GM12878 (cell line): ENCODE measurements at regions not wholly inside any gene's neighbourhood (a gene's known extent, or its start where the extent isn't known, plus 50 kb on each side); places are given as distances from the start of the nearest gene placed in this dataset.

ENCODE experiments used
- ATAC-seq: fragments of 200-7000 bp; cut with Tn5 transposase; 3 replicates; pipeline ENCODE4 v1.9.1; 2020; ENCODE audit warnings: mild to moderate bottlenecking, moderate library complexity
- BruUV-seq: library from RNA; stranded (reverse); fragments of 400-500 nt; replicated peaks from 2 replicates; lab custom pipeline; 2021; lab: Mats Ljungman, UMichigan
- CTCF ChIA-PET: fragments of 300-600 bp; sonication (Branson Sonifier 250); formaldehyde crosslinking; extraction: SDS; loops from one replicate; lab custom pipeline; 2021; ENCODE audit warnings: inconsistent platforms; lab: Yijun Ruan, JAX
- POLR2A ChIA-PET: fragments of 350-600 bp; formaldehyde crosslinking; extraction: SDS; loops from one replicate; lab custom pipeline; 2021; ENCODE audit warnings: inconsistent platforms; lab: Charles Lee
- RAD21 ChIA-PET: fragments of 300-600 bp; sonication (Branson Sonifier 250); formaldehyde crosslinking; loops from one replicate; lab custom pipeline; 2023; ENCODE audit warnings: antibody characterized with exemption; ENCODE audit not compliant: unreplicated experiment; lab: Charles Lee
- SMC1A ChIA-PET: fragments of 300-600 bp; sonication (Branson Sonifier 250); formaldehyde crosslinking; loops from one replicate; lab custom pipeline; 2023; ENCODE audit not compliant: unreplicated experiment, uncharacterized antibody; lab: Charles Lee
- DNase-seq: peaks from one replicate; pipeline ENCODE4 v3.0.0-alpha.2; 2011; ENCODE audit warnings: low read depth, low spot score
- FAIRE-seq: peaks from 3 replicates; lab custom pipeline; 2011; peaks lifted over from hg19 to GRCh38; lab: Jason Lieb, UNC
- H2AFZ ChIP-seq: 2 replicates; pipeline ENCODE4 v1.6.0; 2011; ENCODE audit warnings: low read depth, low read length, control low read depth; ENCODE audit not compliant: control insufficient read depth
- H3K27ac ChIP-seq: 2 replicates; pipeline ENCODE4 v1.5.1; 2011; ENCODE audit warnings: control low read depth; ENCODE audit not compliant: control insufficient read depth, insufficient read depth
- H3K27me3 ChIP-seq, 2 experiments: replicated peaks in 1 of 2; 2 replicates each; pipeline versions ENCODE4 v1.6.0 to v1.6.1; 2011; ENCODE audit warnings: low read length in 1 of 2; ENCODE audit not compliant: control insufficient read depth in 2 of 2, insufficient read depth in 2 of 2
- H3K36me3 ChIP-seq, 2 experiments: 2 replicates each; pipeline ENCODE4 v1.5.1; 2011; ENCODE audit warnings: low read length in 1 of 2; ENCODE audit not compliant: control insufficient read depth in 2 of 2, insufficient read depth in 2 of 2
- H3K4me1 ChIP-seq: 2 replicates; pipeline ENCODE4 v1.6.1; 2011; ENCODE audit warnings: mild to moderate bottlenecking, low read length, moderate library complexity, mixed read lengths; ENCODE audit not compliant: control insufficient read depth, insufficient read depth
- H3K4me2 ChIP-seq: 2 replicates; pipeline ENCODE4 v1.6.0; 2011; ENCODE audit warnings: control low read depth; ENCODE audit not compliant: control insufficient read depth, insufficient read depth
- H3K4me3 ChIP-seq: fragments of 200-600 bp; sonication (generic); 2 replicates; pipeline ENCODE4 v1.5.1; 2016
- H3K79me2 ChIP-seq: 2 replicates; pipeline ENCODE4 v1.6.0; 2011; ENCODE audit warnings: low read length; ENCODE audit not compliant: control insufficient read depth, insufficient read depth
- H3K9ac ChIP-seq: 2 replicates; pipeline ENCODE4 v1.8.0; 2011; ENCODE audit warnings: low read length, control low read depth, mixed read lengths; ENCODE audit not compliant: control insufficient read depth, insufficient read depth
- H3K9me3 ChIP-seq: replicated peaks from 3 replicates; pipeline ENCODE4 v1.5.1; 2011; ENCODE audit warnings: mild to moderate bottlenecking, low read length; ENCODE audit not compliant: control insufficient read depth, insufficient read depth
- H4K20me1 ChIP-seq: 2 replicates; pipeline ENCODE4 v1.6.0; 2011; ENCODE audit not compliant: control insufficient read depth, insufficient read depth
- POLR2A ChIP-seq: IDR thresholded peaks from 2 replicates; pipeline ENCODE4 v1.6.1; 2011; ENCODE audit warnings: low read depth, mild to moderate bottlenecking, low read length
- STAT1 ChIP-seq: fragments of 450-650 bp; conservative IDR thresholded peaks from 2 replicates; pipeline ENCODE4 v1.6.1; 2014; ENCODE audit warnings: antibody characterized with exemption, mild to moderate bottlenecking
- ZNF274 ChIP-seq: IDR thresholded peaks from one replicate; pipeline ENCODE4 v1.8.0; 2011; ENCODE audit not compliant: insufficient read length, insufficient read depth
- WGBS: methylation state at CpG from one replicate; pipeline ENCODE4 v1.1.6; 2016; ENCODE audit warnings: low lambda C conversion rate; ENCODE audit not compliant: insufficient replicate concordance, insufficient coverage; ENCODE audit errors: missing lambda C conversion rate; 5-methylcytosine and 5-hydroxymethylcytosine counted together
- in situ Hi-C: fragments of 300-500 bp; cut with MboI; formaldehyde crosslinking; loops from 9 replicates; pipeline ENCODE4 v1.14.3; 2018; ENCODE audit warnings: mixed read lengths
- intact Hi-C: fragments of 100-400 bp; cut with micrococcal nuclease; formaldehyde crosslinking; loops from one replicate; pipeline ENCODE4 v1.14.2; 2022; ENCODE audit not compliant: unreplicated experiment
- TF ChIP-seq, protein P1 (sequence below): IDR thresholded peaks from 2 replicates; pipeline ENCODE4 v1.6.1; 2012; ENCODE audit warnings: mild to moderate bottlenecking, low read depth, low read length
- TF ChIP-seq, protein P2 (sequence below): IDR thresholded peaks from 2 replicates; pipeline ENCODE4 v1.6.1; 2011; ENCODE audit warnings: borderline replicate concordance, low read depth, mild to moderate bottlenecking, moderate library complexity, mixed read lengths, low read length; ENCODE audit not compliant: insufficient read depth; ENCODE audit errors: extremely low read length
- TF ChIP-seq, protein P3 (sequence below): fragments of 450-650 bp; IDR thresholded peaks from 2 replicates; pipeline ENCODE4 v1.6.1; 2016; ENCODE audit warnings: mild to moderate bottlenecking
- TF ChIP-seq, protein P4 (sequence below): fragments of 450-650 bp; formaldehyde crosslinking; IDR thresholded peaks from 2 replicates; pipeline ENCODE4 v1.4.0; 2022; ENCODE audit warnings: mild to moderate bottlenecking, moderate library complexity

DNA sequence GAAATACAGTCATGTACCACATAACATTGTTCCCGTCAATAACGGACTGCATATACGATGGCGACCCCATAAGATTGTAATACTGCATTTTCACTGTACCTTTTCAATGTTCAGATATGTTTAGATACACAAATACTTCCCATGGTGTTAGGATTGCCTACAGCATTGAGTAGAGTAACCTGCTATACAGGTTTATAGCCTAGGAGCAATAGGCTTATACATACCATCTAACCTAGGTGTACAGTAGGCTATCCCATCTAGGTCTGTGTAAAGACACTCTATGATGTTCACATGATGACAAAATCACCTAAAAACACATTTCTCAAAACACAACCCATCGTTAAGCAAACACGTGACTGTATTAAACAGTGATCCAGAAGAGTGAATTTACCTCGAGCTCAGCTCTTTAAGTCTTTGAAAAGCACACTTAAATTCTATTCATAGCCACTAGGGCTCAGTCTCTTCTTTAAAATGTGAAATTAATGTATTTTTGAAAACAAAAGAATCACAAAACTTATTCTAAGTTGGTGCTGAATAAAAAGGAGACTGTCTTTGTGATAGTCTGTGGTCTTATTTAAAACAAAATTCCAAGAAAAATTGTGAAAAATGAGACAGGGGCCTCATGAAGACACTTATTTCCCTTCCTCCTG, 239.1 kb upstream of the ARID2 start:
- Histone ChIP-seq H3K4me2 (no peak overlapping the region), H3K4me3 (no peak overlapping the region), H4K20me1 (no peaks in the 10 kb centered on the region), H3K36me3 (no peaks in the 10 kb centered on the region), H3K27ac (no peak overlapping the region), H3K27me3 (no peaks in the 10 kb centered on the region), H3K9me3 (no peaks in the 10 kb centered on the region), H2AFZ (no peak overlapping the region), H3K79me2 (no peaks in the 10 kb centered on the region), H3K4me1 (no peaks in the 10 kb centered on the region), H3K9ac (no peak overlapping the region)
- no peak for ATAC-seq
- RAD21 ChIA-PET, result no interaction called here
- FAIRE-seq, result no peak
- TF ChIP-seq STAT1 (no peak), ZNF274 (no peak), POLR2A (no peak)
- TF ChIP-seq, protein P1, sequence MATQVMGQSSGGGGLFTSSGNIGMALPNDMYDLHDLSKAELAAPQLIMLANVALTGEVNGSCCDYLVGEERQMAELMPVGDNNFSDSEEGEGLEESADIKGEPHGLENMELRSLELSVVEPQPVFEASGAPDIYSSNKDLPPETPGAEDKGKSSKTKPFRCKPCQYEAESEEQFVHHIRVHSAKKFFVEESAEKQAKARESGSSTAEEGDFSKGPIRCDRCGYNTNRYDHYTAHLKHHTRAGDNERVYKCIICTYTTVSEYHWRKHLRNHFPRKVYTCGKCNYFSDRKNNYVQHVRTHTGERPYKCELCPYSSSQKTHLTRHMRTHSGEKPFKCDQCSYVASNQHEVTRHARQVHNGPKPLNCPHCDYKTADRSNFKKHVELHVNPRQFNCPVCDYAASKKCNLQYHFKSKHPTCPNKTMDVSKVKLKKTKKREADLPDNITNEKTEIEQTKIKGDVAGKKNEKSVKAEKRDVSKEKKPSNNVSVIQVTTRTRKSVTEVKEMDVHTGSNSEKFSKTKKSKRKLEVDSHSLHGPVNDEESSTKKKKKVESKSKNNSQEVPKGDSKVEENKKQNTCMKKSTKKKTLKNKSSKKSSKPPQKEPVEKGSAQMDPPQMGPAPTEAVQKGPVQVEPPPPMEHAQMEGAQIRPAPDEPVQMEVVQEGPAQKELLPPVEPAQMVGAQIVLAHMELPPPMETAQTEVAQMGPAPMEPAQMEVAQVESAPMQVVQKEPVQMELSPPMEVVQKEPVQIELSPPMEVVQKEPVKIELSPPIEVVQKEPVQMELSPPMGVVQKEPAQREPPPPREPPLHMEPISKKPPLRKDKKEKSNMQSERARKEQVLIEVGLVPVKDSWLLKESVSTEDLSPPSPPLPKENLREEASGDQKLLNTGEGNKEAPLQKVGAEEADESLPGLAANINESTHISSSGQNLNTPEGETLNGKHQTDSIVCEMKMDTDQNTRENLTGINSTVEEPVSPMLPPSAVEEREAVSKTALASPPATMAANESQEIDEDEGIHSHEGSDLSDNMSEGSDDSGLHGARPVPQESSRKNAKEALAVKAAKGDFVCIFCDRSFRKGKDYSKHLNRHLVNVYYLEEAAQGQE, result no peak
- TF ChIP-seq, protein P2, sequence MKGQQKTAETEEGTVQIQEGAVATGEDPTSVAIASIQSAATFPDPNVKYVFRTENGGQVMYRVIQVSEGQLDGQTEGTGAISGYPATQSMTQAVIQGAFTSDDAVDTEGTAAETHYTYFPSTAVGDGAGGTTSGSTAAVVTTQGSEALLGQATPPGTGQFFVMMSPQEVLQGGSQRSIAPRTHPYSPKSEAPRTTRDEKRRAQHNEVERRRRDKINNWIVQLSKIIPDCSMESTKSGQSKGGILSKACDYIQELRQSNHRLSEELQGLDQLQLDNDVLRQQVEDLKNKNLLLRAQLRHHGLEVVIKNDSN, result no peak
- TF ChIP-seq, protein P3, sequence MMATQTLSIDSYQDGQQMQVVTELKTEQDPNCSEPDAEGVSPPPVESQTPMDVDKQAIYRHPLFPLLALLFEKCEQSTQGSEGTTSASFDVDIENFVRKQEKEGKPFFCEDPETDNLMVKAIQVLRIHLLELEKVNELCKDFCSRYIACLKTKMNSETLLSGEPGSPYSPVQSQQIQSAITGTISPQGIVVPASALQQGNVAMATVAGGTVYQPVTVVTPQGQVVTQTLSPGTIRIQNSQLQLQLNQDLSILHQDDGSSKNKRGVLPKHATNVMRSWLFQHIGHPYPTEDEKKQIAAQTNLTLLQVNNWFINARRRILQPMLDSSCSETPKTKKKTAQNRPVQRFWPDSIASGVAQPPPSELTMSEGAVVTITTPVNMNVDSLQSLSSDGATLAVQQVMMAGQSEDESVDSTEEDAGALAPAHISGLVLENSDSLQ, result no peak
- TF ChIP-seq, protein P4, sequence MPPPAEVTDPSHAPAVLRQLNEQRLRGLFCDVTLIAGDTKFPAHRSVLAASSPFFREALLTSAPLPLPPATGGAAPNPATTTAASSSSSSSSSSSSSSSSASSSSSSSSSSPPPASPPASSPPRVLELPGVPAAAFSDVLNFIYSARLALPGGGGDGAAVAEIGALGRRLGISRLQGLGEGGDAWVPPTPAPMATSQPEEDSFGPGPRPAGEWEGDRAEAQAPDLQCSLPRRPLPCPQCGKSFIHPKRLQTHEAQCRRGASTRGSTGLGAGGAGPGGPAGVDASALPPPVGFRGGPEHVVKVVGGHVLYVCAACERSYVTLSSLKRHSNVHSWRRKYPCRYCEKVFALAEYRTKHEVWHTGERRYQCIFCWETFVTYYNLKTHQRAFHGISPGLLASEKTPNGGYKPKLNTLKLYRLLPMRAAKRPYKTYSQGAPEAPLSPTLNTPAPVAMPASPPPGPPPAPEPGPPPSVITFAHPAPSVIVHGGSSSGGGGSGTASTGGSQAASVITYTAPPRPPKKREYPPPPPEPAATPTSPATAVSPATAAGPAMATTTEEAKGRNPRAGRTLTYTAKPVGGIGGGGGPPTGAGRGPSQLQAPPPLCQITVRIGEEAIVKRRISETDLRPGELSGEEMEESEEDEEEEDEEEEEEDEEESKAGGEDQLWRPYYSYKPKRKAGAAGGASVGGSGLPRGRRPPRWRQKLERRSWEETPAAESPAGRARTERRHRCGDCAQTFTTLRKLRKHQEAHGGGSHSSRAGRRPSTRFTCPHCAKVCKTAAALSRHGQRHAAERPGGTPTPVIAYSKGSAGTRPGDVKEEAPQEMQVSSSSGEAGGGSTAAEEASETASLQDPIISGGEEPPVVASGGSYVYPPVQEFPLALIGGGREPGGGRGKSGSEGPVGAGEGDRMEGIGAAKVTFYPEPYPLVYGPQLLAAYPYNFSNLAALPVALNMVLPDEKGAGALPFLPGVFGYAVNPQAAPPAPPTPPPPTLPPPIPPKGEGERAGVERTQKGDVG (CRISPR knock-in tag), result no peak
- 42% methylated on average over 7 of the region's 7 CpGs for WGBS
- no peak for DNase-seq
- SMC1A ChIA-PET, result no interaction called here
- in situ Hi-C loops (no loop called here), intact Hi-C loops (no loop called here)
- POLR2A ChIA-PET, result no interaction called here
- BruUV-seq, result no TSS peak
- CTCF ChIA-PET, result interaction anchor here (0.6 kb wide), 2 partner anchors 18 to 54 kb away, joined by 3 to 4 read pairs; no protein-coding TSS in a partner anchor
